NCI-H1436 treated with DMSO at 0.1 percent for 48 hours (cell line): ENCODE measurements at regions not wholly inside any gene's neighbourhood (a gene's known extent, or its start where the extent isn't known, plus 50 kb on each side); places are given as distances from the start of the nearest gene placed in this dataset.
"Not testable (repeated sequence)": the region's sequence is repeated elsewhere in the genome, so short reads cannot be mapped to it uniquely, and the experiment has no call there.

Experiments
- DNase-seq: peaks from one replicate; lab custom pipeline; 2025; lab: John Stamatoyannopoulos, UW

- no peak for DNase-seq
These were observed 286.2 kb upstream of the SGK1 start for GRCh38 chr6:134604014-134604676.

GRCh38 chr6:134603561-134603960 is 285.6 kb upstream of the SGK1 start:
- DNase-seq, result no peak

- DNase-seq, result no peak
These were observed 284.2 kb upstream of the SGK1 start for GRCh38 chr6:134602123-134602522.

DNA sequence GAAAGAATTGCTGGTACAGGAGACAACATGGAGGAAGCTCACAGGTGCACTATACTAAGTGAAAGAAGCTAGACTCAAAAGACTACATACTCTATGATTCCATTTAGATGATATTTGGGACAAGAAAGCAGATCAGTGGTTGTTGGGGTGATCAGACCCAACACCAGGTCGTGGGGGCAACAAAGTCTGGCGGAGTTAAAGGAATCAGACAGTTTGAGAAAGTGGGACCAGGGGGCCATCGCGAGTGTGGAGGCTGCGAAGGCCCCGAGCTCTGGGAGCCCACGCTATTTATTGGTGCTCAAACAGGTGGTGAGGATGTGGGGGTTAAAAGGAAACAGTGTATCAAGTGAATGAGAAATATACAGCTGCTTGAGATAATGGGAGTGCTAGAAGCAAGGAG is 282.8 kb upstream of the SGK1 start:
- DNase-seq, result no peak

GRCh38 chr6:134599079-134599478 is 281.2 kb upstream of the SGK1 start:
- DNase-seq, result no peak

DNA sequence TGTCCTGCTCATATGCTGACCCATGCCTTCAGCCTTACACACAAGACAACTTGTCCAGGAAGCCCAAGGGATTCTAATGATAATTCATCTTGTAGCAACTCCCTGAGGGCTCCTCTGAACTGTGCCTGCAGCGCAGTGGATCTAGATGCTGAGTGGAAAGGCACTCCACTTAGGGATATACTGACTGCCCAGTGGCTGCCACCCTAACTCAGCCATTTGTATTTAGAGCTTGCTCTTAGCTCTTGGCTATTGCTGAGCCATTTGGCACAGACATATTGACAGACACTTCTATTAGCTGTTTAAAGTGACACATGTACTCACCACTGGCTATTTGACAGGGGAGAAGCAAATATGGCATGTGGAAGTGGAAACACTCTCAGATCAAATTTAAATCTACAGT is 278.3 kb upstream of the SGK1 start:
- no peak for DNase-seq

DNA sequence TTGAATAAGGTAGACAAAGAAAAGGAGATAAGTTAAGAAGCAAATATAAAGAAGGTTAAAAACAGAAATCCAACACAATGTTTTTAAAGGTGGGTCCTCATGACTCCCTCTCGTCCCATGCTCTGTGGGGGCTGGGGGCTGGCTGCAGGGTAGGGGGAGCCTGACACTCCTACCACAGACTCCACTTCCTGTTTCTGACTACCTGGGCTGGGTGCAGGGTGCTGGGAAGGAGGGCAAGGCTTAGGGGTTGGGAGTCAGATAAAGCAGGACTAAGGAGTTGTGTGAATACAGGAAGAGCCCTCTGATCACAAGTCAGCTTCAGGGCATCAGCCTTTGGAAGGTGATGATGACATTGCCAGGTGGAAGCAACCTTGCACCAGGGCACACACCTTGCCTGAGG is 277.0 kb upstream of the SGK1 start:
- no peak for DNase-seq

- no peak for DNase-seq
These were observed 276.0 kb upstream of the SGK1 start for GRCh38 chr6:134593887-134594286.

DNA sequence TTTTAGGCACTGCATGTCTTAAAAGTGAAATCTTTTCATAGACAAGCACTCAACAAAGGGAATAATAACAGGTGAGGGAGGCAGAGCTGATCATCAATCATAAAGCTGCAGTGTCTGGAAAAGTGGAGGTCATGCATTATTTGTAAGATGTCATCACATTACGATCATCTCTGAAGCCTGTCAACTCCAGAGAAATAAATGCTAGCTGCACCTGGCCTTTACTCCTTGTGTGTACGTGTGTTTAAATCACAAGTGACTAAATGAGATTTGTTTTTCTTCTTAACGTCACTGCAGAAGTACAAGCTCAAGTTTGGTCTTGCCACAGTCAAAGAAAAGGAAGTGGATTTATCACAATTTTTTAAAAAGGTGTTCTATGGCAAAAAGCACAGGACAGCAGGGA is 275.5 kb upstream of the SGK1 start:
- no peak for DNase-seq

- DNase-seq, result no peak
These were observed 275.1 kb upstream of the SGK1 start for GRCh38 chr6:134593024-134593423.

DNA sequence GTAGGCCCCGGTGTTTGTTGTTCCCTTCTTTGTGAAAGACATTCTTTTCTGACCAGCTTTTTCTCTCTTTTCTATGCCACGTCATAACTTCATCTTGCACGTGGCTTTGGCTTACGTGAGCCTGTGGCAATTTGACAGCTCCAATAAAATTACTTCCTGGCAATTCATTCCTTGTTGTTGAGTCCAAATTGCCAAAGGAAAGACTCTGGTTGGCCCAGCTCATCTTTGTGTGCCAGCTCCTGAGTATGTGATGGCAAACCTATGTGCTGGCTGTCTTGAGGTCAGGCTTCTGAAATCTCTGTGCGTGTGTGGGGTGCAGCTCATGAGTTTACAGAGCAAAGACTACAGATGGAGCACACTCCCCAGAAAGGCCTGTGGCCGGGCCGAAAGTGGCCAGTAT is 272.5 kb upstream of the SGK1 start:
- DNase-seq, result no peak

DNA sequence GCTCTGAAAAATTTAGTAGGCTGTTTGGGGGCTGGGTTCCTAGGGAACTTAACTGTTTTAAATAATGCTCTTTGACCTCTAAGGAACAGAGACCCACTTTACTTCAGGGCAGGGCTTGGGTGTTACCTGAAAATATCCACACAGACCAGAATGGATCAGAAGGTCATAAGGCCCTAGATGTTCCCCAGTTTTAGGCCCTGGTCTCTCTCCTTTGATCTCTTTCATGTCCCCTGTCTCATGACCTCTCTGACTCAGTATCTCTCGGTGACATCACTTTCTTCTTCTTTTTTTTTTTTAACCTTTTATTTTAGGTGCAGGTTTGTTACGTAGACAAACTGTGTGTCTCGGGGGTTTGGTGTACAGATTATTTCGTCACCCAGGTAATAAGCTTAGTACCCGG is 272.1 kb upstream of the SGK1 start:
- no peak for DNase-seq

- no peak for DNase-seq
These were observed 271.6 kb upstream of the SGK1 start for GRCh38 chr6:134589512-134589911.

DNA sequence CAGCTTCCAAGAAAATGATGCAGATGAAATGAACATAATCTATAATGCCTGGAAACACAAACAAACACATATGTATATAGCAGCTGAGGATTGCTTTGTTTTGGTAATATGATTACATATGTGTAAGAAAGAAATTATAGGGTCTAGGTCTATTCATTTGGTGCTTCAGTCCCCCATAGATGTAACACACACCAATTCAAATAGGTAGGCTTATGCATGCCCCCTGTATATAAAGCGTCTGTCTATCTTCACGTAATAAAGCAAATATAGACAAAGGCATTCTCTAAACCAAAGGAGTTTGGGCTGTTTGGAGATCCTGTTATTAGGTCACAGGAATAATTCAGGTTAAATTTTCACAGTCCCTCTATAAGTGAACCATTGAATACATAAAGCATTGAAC is 270.4 kb upstream of the SGK1 start:
- DNase-seq, result no peak

- no peak for DNase-seq
These were observed 267.6 kb upstream of the SGK1 start for GRCh38 chr6:134585517-134585873.

DNA sequence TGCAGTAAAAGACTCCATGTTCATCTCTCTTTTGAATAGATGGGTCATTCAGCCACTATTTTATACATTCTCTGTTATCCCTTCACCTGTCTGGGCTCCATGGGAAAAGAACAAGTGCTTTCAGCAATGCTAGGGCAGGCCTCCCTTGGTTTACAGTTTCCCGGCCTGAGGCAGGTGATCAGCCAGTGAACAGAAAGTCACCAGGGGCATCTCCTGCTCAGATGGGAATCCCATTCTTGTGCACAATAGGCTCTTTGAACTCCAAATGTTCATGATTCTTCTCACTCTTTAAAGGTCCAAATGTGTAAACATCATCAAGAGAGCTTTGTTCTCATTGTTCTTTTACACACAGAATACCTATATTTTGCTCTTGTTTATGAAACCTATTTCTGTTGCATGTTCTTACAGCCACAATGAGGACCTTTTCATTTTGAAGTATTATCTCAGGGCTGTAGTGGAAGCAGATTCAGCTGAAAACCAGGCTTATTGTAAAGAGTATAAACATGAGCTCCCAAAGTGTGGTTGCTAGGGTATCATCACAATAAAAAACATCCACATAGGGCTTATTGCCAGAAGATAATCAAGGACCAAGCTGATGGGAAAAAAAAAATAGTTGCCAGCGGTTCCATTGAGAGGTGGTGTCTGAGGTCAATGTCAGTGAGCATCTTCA is 267.1 kb upstream of the SGK1 start:
- DNase-seq, result no peak

DNA sequence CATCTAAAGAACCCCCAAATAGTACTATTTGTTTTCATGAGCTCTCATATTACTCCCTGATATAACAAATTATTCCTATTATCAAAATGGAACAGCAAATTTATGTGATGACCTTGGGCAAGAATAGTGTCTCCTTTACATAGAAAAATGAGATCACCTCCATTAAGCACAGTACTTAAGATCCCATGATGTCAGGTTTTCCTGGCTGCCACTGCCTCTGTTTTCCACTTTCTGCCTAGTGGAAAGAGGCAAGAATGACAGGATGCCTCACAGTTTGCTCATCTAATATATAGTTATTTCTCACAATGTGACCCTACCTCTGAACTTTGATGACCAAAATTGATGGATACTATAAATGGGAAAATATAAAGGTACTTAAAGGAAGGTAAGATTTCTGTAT is 260.1 kb upstream of the SGK1 start:
- no peak for DNase-seq

- DNase-seq, result no peak
These were observed 257.3 kb upstream of the SGK1 start for GRCh38 chr6:134575221-134575620.

DNA sequence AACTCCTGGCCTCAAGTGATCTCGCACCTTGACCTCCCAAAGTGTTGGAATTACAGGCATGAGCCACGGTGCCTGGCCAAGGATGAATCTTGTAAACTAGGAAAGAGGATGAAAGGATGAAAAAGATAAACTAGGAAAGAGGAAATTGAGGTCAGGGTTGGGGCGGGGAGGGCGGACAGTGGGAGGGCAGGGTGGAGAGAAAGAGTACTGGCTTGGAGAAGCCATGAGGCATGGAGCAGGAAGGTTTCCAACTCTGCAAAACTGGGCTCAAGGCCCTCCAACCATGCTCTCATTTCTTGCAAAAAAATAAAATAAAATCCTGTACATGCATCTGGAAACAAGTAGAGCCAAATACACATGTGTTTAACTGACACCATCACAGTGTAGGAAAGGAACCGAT is 256.6 kb upstream of the SGK1 start:
- no peak for DNase-seq

DNA sequence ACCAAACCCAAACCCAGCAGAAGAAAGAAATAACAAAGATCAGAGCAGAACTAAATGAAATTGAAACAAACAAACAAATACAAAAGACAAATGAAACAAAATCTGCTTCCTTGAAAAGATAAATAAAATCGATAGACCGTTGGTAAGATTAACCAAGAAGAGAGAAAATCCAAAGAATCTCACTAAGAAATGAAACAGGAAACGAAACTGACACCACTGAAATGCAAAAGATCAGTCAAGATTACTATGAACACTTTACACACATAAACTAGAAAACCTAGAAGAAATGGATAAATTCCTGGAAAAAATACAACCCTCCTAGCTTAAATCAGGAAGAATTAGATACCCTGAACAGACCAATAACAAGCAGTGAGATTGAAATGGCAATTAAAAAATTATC is 252.1 kb upstream of the SGK1 start:
- not testable (repeated sequence) for DNase-seq

DNA sequence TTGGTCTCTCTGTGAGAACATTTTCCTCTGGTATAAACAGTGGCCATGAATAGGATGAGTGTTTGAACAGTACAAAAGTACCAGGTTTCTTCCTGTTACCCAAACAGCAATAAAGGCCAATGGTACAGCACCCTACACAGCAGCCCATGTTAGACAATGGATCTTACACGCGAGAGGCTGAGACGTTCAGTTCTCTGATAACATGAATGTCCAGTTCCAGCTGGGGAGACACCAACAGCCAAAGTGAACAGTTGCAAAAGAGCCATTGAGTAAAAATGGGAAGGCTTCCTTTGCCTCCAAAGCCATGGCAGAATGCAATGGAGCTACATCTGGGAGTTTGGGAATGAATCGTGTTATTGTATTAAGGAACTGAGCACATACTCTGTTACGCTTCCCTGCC is 246.8 kb upstream of the SGK1 start:
- no peak for DNase-seq

GRCh38 chr6:134560019-134560418 is 242.1 kb upstream of the SGK1 start:
- no peak for DNase-seq

GRCh38 chr6:134557509-134557908 is 239.6 kb upstream of the SGK1 start:
- DNase-seq, result no peak

- DNase-seq, result no peak
These were observed 237.8 kb upstream of the SGK1 start for GRCh38 chr6:134555672-134556071.
